ENCODE measurements at regions not wholly inside any gene's neighbourhood (a gene's known extent, or its start where the extent isn't known, plus 50 kb on each side); places are given as distances from the start of the nearest gene placed in this dataset.

DNA sequence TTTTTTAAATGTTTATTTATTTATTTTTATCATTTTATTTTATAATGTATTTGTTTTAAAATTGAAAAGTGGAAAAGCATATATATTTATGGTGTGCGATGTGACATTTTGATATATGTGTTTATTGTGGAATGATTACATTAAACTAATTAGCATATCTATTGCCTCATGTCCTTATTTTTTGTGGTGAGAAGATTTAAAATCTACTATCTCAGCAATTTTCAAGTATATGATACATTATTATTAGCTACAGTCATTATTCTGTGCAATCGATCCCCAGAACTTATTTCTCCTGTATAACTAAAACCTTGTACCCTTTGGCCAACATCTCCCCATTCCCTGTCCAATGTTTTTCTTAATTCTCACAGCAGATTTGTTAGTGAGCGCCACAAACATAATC is 115.6 kb upstream of the SHH start:
- DNase-seq (ENCODE audit: low spot score) = no peak
- Histone ChIP-seq H3F3A (replicated peaks; ENCODE audit: low read depth) (no peaks in the 10 kb centered on the region), H3K79me2 (replicated peaks; ENCODE audit: insufficient read depth) (no peaks in the 10 kb centered on the region), H3K4me2 (no peak overlapping the region), H4K20me1 (replicated peaks; ENCODE audit: insufficient read depth) (no peaks in the 10 kb centered on the region), H3K27me3 (ENCODE audit: insufficient read depth) (no peaks in the 10 kb centered on the region), H3K9me2 (ENCODE audit: insufficient read depth) (no peaks in the 10 kb centered on the region), H3K36me3 (ENCODE audit: insufficient read depth) (no peaks in the 10 kb centered on the region), H3K27ac (ENCODE audit: low read depth) (no peak overlapping the region), H3K4me3 (no peak overlapping the region), H2AFZ (no peak overlapping the region), H3K4me1 (ENCODE audit: insufficient read depth) (no peaks in the 10 kb centered on the region)
- no peak overlapping the region for H3K4me3 Mint-ChIP-seq
- ATAC-seq = no peak
- peaks cover 9% of the 10 kb centered on the region; the same call in 2 of the 3 replicates for H3K9me3 Mint-ChIP-seq
- no peak overlapping the region for H3K27ac Mint-ChIP-seq
- H3K27me3 Mint-ChIP-seq (ENCODE audit: insufficient read depth, low read depth, poor library complexity) = peaks cover 5% of the 10 kb centered on the region
- no peaks in the 10 kb centered on the region for H3K36me3 Mint-ChIP-seq (ENCODE audit: low read depth)
- H3K4me1 Mint-ChIP-seq = no peaks in the 10 kb centered on the region
- TF ChIP-seq, protein P1, sequence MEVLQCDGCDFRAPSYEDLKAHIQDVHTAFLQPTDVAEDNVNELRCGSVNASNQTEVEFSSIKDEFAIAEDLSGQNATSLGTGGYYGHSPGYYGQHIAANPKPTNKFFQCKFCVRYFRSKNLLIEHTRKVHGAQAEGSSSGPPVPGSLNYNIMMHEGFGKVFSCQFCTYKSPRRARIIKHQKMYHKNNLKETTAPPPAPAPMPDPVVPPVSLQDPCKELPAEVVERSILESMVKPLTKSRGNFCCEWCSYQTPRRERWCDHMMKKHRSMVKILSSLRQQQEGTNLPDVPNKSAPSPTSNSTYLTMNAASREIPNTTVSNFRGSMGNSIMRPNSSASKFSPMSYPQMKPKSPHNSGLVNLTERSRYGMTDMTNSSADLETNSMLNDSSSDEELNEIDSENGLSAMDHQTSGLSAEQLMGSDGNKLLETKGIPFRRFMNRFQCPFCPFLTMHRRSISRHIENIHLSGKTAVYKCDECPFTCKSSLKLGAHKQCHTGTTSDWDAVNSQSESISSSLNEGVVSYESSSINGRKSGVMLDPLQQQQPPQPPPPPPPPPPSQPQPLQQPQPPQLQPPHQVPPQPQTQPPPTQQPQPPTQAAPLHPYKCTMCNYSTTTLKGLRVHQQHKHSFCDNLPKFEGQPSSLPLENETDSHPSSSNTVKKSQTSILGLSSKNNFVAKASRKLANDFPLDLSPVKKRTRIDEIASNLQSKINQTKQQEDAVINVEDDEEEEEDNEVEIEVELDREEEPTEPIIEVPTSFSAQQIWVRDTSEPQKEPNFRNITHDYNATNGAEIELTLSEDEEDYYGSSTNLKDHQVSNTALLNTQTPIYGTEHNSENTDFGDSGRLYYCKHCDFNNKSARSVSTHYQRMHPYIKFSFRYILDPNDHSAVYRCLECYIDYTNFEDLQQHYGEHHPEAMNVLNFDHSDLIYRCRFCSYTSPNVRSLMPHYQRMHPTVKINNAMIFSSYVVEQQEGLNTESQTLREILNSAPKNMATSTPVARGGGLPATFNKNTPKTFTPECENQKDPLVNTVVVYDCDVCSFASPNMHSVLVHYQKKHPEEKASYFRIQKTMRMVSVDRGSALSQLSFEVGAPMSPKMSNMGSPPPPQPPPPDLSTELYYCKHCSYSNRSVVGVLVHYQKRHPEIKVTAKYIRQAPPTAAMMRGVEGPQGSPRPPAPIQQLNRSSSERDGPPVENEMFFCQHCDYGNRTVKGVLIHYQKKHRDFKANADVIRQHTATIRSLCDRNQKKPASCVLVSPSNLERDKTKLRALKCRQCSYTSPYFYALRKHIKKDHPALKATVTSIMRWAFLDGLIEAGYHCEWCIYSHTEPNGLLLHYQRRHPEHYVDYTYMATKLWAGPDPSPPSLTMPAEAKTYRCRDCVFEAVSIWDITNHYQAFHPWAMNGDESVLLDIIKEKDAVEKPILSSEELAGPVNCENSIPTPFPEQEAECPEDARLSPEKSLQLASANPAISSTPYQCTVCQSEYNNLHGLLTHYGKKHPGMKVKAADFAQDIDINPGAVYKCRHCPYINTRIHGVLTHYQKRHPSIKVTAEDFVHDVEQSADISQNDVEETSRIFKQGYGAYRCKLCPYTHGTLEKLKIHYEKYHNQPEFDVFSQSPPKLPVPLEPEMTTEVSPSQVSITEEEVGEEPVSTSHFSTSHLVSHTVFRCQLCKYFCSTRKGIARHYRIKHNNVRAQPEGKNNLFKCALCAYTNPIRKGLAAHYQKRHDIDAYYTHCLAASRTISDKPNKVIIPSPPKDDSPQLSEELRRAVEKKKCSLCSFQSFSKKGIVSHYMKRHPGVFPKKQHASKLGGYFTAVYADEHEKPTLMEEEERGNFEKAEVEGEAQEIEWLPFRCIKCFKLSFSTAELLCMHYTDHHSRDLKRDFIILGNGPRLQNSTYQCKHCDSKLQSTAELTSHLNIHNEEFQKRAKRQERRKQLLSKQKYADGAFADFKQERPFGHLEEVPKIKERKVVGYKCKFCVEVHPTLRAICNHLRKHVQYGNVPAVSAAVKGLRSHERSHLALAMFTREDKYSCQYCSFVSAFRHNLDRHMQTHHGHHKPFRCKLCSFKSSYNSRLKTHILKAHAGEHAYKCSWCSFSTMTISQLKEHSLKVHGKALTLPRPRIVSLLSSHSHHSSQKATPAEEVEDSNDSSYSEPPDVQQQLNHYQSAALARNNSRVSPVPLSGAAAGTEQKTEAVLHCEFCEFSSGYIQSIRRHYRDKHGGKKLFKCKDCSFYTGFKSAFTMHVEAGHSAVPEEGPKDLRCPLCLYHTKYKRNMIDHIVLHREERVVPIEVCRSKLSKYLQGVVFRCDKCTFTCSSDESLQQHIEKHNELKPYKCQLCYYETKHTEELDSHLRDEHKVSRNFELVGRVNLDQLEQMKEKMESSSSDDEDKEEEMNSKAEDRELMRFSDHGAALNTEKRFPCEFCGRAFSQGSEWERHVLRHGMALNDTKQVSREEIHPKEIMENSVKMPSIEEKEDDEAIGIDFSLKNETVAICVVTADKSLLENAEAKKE (CRISPR knock-in tag; IDR thresholded peaks at IDR 0.05) = no peak
- TF ChIP-seq EZH2phosphoT487 (IDR thresholded peaks at IDR 0.05; ENCODE audit: unreplicated experiment) (no peak), EZH2 (IDR thresholded peaks at IDR 0.05; ENCODE audit: low read depth, unreplicated experiment) (no peak), POLR2AphosphoS5 (IDR thresholded peaks at IDR 0.05; ENCODE audit: low read depth) (no peak), CREB1 (CRISPR knock-in tag; IDR thresholded peaks at IDR 0.05; ENCODE audit: low read depth) (no peak), JUNB (IDR thresholded peaks at IDR 0.05; ENCODE audit: unreplicated experiment) (no peak), STAT1 (IDR thresholded peaks at IDR 0.05; ENCODE audit: unreplicated experiment) (no peak)
- TF ChIP-seq, protein P2, sequence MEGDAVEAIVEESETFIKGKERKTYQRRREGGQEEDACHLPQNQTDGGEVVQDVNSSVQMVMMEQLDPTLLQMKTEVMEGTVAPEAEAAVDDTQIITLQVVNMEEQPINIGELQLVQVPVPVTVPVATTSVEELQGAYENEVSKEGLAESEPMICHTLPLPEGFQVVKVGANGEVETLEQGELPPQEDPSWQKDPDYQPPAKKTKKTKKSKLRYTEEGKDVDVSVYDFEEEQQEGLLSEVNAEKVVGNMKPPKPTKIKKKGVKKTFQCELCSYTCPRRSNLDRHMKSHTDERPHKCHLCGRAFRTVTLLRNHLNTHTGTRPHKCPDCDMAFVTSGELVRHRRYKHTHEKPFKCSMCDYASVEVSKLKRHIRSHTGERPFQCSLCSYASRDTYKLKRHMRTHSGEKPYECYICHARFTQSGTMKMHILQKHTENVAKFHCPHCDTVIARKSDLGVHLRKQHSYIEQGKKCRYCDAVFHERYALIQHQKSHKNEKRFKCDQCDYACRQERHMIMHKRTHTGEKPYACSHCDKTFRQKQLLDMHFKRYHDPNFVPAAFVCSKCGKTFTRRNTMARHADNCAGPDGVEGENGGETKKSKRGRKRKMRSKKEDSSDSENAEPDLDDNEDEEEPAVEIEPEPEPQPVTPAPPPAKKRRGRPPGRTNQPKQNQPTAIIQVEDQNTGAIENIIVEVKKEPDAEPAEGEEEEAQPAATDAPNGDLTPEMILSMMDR (conservative IDR thresholded peaks at IDR 0.05; ENCODE audit: low read depth in 2 of 2) = no peak
- TF ChIP-seq, protein P3, sequence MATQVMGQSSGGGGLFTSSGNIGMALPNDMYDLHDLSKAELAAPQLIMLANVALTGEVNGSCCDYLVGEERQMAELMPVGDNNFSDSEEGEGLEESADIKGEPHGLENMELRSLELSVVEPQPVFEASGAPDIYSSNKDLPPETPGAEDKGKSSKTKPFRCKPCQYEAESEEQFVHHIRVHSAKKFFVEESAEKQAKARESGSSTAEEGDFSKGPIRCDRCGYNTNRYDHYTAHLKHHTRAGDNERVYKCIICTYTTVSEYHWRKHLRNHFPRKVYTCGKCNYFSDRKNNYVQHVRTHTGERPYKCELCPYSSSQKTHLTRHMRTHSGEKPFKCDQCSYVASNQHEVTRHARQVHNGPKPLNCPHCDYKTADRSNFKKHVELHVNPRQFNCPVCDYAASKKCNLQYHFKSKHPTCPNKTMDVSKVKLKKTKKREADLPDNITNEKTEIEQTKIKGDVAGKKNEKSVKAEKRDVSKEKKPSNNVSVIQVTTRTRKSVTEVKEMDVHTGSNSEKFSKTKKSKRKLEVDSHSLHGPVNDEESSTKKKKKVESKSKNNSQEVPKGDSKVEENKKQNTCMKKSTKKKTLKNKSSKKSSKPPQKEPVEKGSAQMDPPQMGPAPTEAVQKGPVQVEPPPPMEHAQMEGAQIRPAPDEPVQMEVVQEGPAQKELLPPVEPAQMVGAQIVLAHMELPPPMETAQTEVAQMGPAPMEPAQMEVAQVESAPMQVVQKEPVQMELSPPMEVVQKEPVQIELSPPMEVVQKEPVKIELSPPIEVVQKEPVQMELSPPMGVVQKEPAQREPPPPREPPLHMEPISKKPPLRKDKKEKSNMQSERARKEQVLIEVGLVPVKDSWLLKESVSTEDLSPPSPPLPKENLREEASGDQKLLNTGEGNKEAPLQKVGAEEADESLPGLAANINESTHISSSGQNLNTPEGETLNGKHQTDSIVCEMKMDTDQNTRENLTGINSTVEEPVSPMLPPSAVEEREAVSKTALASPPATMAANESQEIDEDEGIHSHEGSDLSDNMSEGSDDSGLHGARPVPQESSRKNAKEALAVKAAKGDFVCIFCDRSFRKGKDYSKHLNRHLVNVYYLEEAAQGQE (IDR thresholded peaks at IDR 0.05; ENCODE audit: unreplicated experiment) = no peak
- TF ChIP-seq, protein P4, sequence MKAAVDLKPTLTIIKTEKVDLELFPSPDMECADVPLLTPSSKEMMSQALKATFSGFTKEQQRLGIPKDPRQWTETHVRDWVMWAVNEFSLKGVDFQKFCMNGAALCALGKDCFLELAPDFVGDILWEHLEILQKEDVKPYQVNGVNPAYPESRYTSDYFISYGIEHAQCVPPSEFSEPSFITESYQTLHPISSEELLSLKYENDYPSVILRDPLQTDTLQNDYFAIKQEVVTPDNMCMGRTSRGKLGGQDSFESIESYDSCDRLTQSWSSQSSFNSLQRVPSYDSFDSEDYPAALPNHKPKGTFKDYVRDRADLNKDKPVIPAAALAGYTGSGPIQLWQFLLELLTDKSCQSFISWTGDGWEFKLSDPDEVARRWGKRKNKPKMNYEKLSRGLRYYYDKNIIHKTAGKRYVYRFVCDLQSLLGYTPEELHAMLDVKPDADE (IDR thresholded peaks at IDR 0.05) = no peak

Measured in GM23338 (cell line).